ENCODE measurements at regions not wholly inside any gene's neighbourhood (a gene's known extent, or its start where the extent isn't known, plus 50 kb on each side); places are given as distances from the start of the nearest gene placed in this dataset.

- TF ChIP-seq ZNF592 (IDR thresholded peaks at IDR 0.05) (no peak), ZNF655 (CRISPR knock-in tag; IDR thresholded peaks at IDR 0.05) (no peak), MCM2 (IDR thresholded peaks at IDR 0.05; ENCODE audit: low read depth) (no peak)
These were observed 247.7 kb downstream of the IL15 start (continued) for GRCh38 chr4:141884070-141884469.

- H3K36me3 ChIP-seq (ENCODE audit: control insufficient read depth, insufficient read depth, low read length): no peaks in the 10 kb centered on the region
- H2AFZ ChIP-seq (ENCODE audit: low read depth, low read length): no peak overlapping the region
- intact Hi-C loops (cut with micrococcal nuclease): no loop called here
- no peaks in the 10 kb centered on the region for H4K20me1 ChIP-seq (replicated peaks; ENCODE audit: control insufficient read depth, insufficient read depth, low read length)
- H3K4me1 ChIP-seq (replicated peaks in 1 of 2; ENCODE audit: control insufficient read depth in 2 of 2, insufficient read depth in 2 of 2, low read length in 2 of 2): no peaks in the 10 kb centered on the region
- in situ Hi-C loops (cut with MboI): no loop called here
- no peaks in the 10 kb centered on the region for H3K9me1 ChIP-seq (ENCODE audit: control insufficient read depth, insufficient read depth, low read length)
- no peaks in the 10 kb centered on the region for H3K79me2 ChIP-seq (ENCODE audit: control insufficient read depth, insufficient read depth, low read length)
- no peaks in the 10 kb centered on the region; the same call in 1 of the 2 replicates for H3K9me3 ChIP-seq (replicated peaks; ENCODE audit: control insufficient read depth, insufficient read depth, low read depth, low read length)
- ATAC-seq: no peak
- H3K4me3 ChIP-seq: no peak overlapping the region
- ChIA-PET CTCF (ENCODE audit: low intra/inter-chr PET ratio) (no interaction called here), POLR2A (no interaction called here)
- no peak overlapping the region for H3K4me2 ChIP-seq (ENCODE audit: insufficient read depth, low read length)
- DNase-seq (ENCODE audit: extremely low read depth in 1 of 4, low spot score in 3 of 4): no peak
- 17% methylated on average over 1 of the region's 1 CpG for WGBS (ENCODE audit: insufficient coverage, low coverage, missing lambda C conversion rate)
- BruUV-seq (replicated peaks): no TSS peak
- no peak overlapping the region for H3K27ac ChIP-seq (ENCODE audit: extremely low read depth, low read depth, low read length)
- no peak overlapping the region for H3K9ac ChIP-seq (ENCODE audit: insufficient read depth in 1 of 2, low read depth in 2 of 2, low read length in 2 of 2)
- FAIRE-seq: no peak
- no peaks in the 10 kb centered on the region for H3K27me3 ChIP-seq (ENCODE audit: control insufficient read depth in 2 of 2, insufficient read depth in 2 of 2, low read length in 2 of 2)
- TF ChIP-seq TEAD1 (CRISPR knock-in tag; IDR thresholded peaks at IDR 0.05) (no peak), ELF4 (CRISPR knock-in tag; IDR thresholded peaks at IDR 0.05) (no peak), HCFC1 (IDR thresholded peaks at IDR 0.05; ENCODE audit: low read depth, low read length) (no peak), NR1H2 (CRISPR knock-in tag; IDR thresholded peaks at IDR 0.05) (no peak), DNMT1 (IDR thresholded peaks at IDR 0.05) (no peak), SRSF1 (IDR thresholded peaks at IDR 0.05; ENCODE audit: low read depth, low read length) (no peak), ZNF146 (CRISPR knock-in tag; IDR thresholded peaks at IDR 0.05; ENCODE audit: unreplicated experiment) (no peak), SNIP1 (IDR thresholded peaks at IDR 0.05; ENCODE audit: low read depth) (no peak), C11orf30 (IDR thresholded peaks at IDR 0.05; ENCODE audit: low read depth) (no peak), FOXJ2 (tag; IDR thresholded peaks at IDR 0.05) (no peak), GTF3C2 (IDR thresholded peaks at IDR 0.05; ENCODE audit: borderline replicate concordance, extremely low read depth, insufficient read length) (no peak), ERF (CRISPR knock-in tag; IDR thresholded peaks at IDR 0.05) (no peak)
These were observed 248.7 kb downstream of the IL15 start for GRCh38 chr4:141885112-141885511.

Measured in K562 (cell line).